Testis (tissue), 2 donors: ENCODE measurements at regions not wholly inside any gene's neighbourhood (a gene's known extent, or its start where the extent isn't known, plus 50 kb on each side); places are given as distances from the start of the nearest gene placed in this dataset.

Experiments used
- POLR2A ChIP-seq: fragments of 450-650 bp; IDR thresholded peaks from one replicate; pipeline ENCODE4 v1.6.1; 2017; ENCODE audit warnings: antibody characterized with exemption, mild to moderate bottlenecking, moderate library complexity
- TF ChIP-seq, protein P1 (sequence below), 3 experiments: fragments of 450-650 bp in 2 of 3; fragments of 200-600 bp in 1 of 3; sonication (generic) in 1 of 3; IDR thresholded peaks; one replicate each; pipeline ENCODE4 v1.5.1; 2016 to 2019; ENCODE audit warnings: antibody characterized with exemption in 3 of 3, mild to moderate bottlenecking in 2 of 3, moderate library complexity in 1 of 3

DNA sequence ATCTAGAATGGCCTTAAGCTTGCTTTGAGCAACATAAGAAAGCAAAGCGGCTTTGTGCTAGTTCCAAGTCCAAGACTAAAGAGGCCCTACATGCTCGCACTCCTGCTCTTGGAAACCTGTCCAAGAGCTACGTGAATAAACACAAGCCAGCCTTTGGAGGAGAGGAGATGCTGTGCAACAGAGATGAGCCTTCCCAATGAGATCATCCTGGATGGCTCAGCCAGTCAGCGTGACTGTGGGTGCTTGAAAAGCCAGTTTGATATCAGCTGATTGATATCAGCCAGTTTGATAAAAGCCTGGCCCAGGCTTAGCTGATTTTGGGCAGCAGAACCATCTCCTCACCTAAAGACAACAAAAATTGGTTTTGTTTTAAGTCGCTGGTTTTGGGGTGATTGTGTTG, 481.0 kb upstream of the DSEL start:
- TF ChIP-seq, protein P1, sequence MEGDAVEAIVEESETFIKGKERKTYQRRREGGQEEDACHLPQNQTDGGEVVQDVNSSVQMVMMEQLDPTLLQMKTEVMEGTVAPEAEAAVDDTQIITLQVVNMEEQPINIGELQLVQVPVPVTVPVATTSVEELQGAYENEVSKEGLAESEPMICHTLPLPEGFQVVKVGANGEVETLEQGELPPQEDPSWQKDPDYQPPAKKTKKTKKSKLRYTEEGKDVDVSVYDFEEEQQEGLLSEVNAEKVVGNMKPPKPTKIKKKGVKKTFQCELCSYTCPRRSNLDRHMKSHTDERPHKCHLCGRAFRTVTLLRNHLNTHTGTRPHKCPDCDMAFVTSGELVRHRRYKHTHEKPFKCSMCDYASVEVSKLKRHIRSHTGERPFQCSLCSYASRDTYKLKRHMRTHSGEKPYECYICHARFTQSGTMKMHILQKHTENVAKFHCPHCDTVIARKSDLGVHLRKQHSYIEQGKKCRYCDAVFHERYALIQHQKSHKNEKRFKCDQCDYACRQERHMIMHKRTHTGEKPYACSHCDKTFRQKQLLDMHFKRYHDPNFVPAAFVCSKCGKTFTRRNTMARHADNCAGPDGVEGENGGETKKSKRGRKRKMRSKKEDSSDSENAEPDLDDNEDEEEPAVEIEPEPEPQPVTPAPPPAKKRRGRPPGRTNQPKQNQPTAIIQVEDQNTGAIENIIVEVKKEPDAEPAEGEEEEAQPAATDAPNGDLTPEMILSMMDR (IDR thresholded peaks at IDR 0.05), result no peak
- TF ChIP-seq POLR2A, result no peak
